Esophagus muscularis mucosa (tissue), 4 donors: ENCODE measurements at regions not wholly inside any gene's neighbourhood (a gene's known extent, or its start where the extent isn't known, plus 50 kb on each side); places are given as distances from the start of the nearest gene placed in this dataset.

Experiments used
- CTCF ChIP-seq, 3 experiments: fragments of 200-600 bp in 2 of 3; fragments of 450-650 bp in 1 of 3; sonication (generic) in 2 of 3; IDR thresholded peaks; one replicate each; pipeline ENCODE4 v1.5.1; 2017 to 2019; ENCODE audit warnings: antibody characterized with exemption in 3 of 3, mild to moderate bottlenecking in 2 of 3, moderate library complexity in 1 of 3
- EP300 ChIP-seq: sonication (generic); formaldehyde crosslinking; IDR thresholded peaks from one replicate; pipeline ENCODE4 v1.6.1; 2017; ENCODE audit warnings: antibody characterized with exemption
- POLR2A ChIP-seq: fragments of 450-650 bp; IDR thresholded peaks from one replicate; pipeline ENCODE4 v1.6.1; 2017; ENCODE audit warnings: antibody characterized with exemption, moderate library complexity, mild to moderate bottlenecking, low read depth
- POLR2AphosphoS5 ChIP-seq, 2 donors: sonication (generic); formaldehyde crosslinking; IDR thresholded peaks; one replicate each; pipeline ENCODE4 v1.6.1; 2017; ENCODE audit warnings: antibody characterized with exemption in 2 of 2

GRCh38 chr13:100809129-100809390 is 134.5 kb upstream of the TMTC4 start:
- no peak for TF ChIP-seq POLR2A
- TF ChIP-seq EP300 = no peak
- no peak for TF ChIP-seq POLR2AphosphoS5 (IDR thresholded peaks at IDR 0.05)
- TF ChIP-seq CTCF (IDR thresholded peaks at IDR 0.05) = no peak
